ENCODE measurements at regions not wholly inside any gene's neighbourhood (a gene's known extent, or its start where the extent isn't known, plus 50 kb on each side); places are given as distances from the start of the nearest gene placed in this dataset.
A peak's percentile ranks its signal among the peaks of the same experiment; 100 is the strongest.

GRCh38 chr11:71356904-71357303, 91.3 kb downstream of the DHCR7 start:
- DNase-seq (ENCODE audit: low spot score): no peak

GRCh38 chr11:71356280-71356876, 91.8 kb downstream of the DHCR7 start:
- no peak for DNase-seq (ENCODE audit: low spot score)

GRCh38 chr11:71355281-71355680, 92.9 kb downstream of the DHCR7 start:
- DNase-seq (ENCODE audit: low spot score): no peak

GRCh38 chr11:71354394-71355105, 93.6 kb downstream of the DHCR7 start:
- no peak for DNase-seq (ENCODE audit: low spot score)

- DNase-seq (ENCODE audit: low spot score): no peak
These were observed 95.4 kb downstream of the DHCR7 start for GRCh38 chr11:71352748-71353147.

- no peak for DNase-seq (ENCODE audit: low spot score)
These were observed 96.0 kb downstream of the DHCR7 start for GRCh38 chr11:71352226-71352625.

- no peak for DNase-seq (ENCODE audit: low spot score)
These were observed 97.2 kb upstream of the SHANK2 start for GRCh38 chr11:71349627-71350026.

- no peak for DNase-seq (ENCODE audit: low spot score)
These were observed 91.5 kb upstream of the SHANK2 start for GRCh38 chr11:71343828-71344400.

- DNase-seq (ENCODE audit: low spot score): no peak
These were observed 90.8 kb upstream of the SHANK2 start for GRCh38 chr11:71342951-71343827.

- DNase-seq (ENCODE audit: low spot score): no peak
These were observed 89.7 kb upstream of the SHANK2 start for GRCh38 chr11:71342116-71342515.

- no peak for DNase-seq (ENCODE audit: low spot score)
These were observed 89.2 kb upstream of the SHANK2 start for GRCh38 chr11:71341596-71341995.

- DNase-seq (ENCODE audit: low spot score): no peak
These were observed 88.8 kb upstream of the SHANK2 start for GRCh38 chr11:71341173-71341572.

GRCh38 chr11:71340086-71340606, 87.8 kb upstream of the SHANK2 start:
- peak; percentile 25 for DNase-seq (ENCODE audit: low spot score)

- DNase-seq (ENCODE audit: low spot score): no peak
These were observed 87.1 kb upstream of the SHANK2 start for GRCh38 chr11:71339396-71339881.

- DNase-seq (ENCODE audit: low spot score): peak; percentile 55
These were observed 86.5 kb upstream of the SHANK2 start for GRCh38 chr11:71338801-71339395.

GRCh38 chr11:71336996-71337754, 84.8 kb upstream of the SHANK2 start:
- DNase-seq (ENCODE audit: low spot score): peak; percentile 41

- DNase-seq (ENCODE audit: low spot score): peak; percentile 61
These were observed 84.0 kb upstream of the SHANK2 start for GRCh38 chr11:71336176-71336995.

GRCh38 chr11:71335371-71335770, 83.0 kb upstream of the SHANK2 start:
- DNase-seq (ENCODE audit: low spot score): peak; percentile 52

- peak; percentile 25 for DNase-seq (ENCODE audit: low spot score)
These were observed 81.8 kb upstream of the SHANK2 start for GRCh38 chr11:71334191-71334590.

- DNase-seq (ENCODE audit: low spot score): no peak
These were observed 81.1 kb upstream of the SHANK2 start for GRCh38 chr11:71333473-71333872.
